KBM-7 (cell line): ENCODE measurements at regions not wholly inside any gene's neighbourhood (a gene's known extent, or its start where the extent isn't known, plus 50 kb on each side); places are given as distances from the start of the nearest gene placed in this dataset.
A peak's percentile ranks its signal among the peaks of the same experiment; 100 is the strongest.

ENCODE experiments used
- DNase-seq: peaks from one replicate; pipeline ENCODE4 v3.0.0-alpha.2; 2015
- in situ Hi-C: fragments of 300-500 bp; cut with MboI; formaldehyde crosslinking; loops from 2 replicates; pipeline ENCODE4 v1.14.3; 2020; ENCODE audit warnings: low sequenced_read_pairs, low pct_unique_long_range_greater_than_20kb, mixed read lengths

- in situ Hi-C loops = no loop called here
- DNase-seq = no peak
Observed at GRCh38 chr5:67537439-67538148, 341.0 kb upstream of the CD180 start.

- in situ Hi-C loops = no loop called here
Observed at GRCh38 chr5:67536866-67537265, 340.3 kb upstream of the CD180 start.

GRCh38 chr5:67530609-67531255 lies 334.1 kb upstream of the CD180 start:
- DNase-seq = no peak
- in situ Hi-C loops = no loop called here

More at GRCh38 chr5:67536866-67537265, 340.3 kb upstream of the CD180 start:
- no peak for DNase-seq

GRCh38 chr5:67528953-67529352 lies 332.4 kb upstream of the CD180 start:
- DNase-seq = peak; percentile 10
- in situ Hi-C loops = no loop called here

- DNase-seq = no peak
- in situ Hi-C loops = no loop called here
Observed at GRCh38 chr5:67526793-67527192, 330.2 kb upstream of the CD180 start.

- in situ Hi-C loops = no loop called here
- DNase-seq = no peak
Observed at GRCh38 chr5:67520161-67520908, 323.7 kb upstream of the CD180 start.

GRCh38 chr5:67518227-67518626 lies 321.6 kb upstream of the CD180 start:
- DNase-seq = no peak
- in situ Hi-C loops = no loop called here

GRCh38 chr5:67516948-67517565 lies 320.5 kb upstream of the CD180 start:
- in situ Hi-C loops = no loop called here

GRCh38 chr5:67515762-67516161 lies 319.2 kb upstream of the CD180 start:
- DNase-seq = no peak
- in situ Hi-C loops = no loop called here

More at GRCh38 chr5:67516948-67517565, 320.5 kb upstream of the CD180 start:
- DNase-seq = no peak

GRCh38 chr5:67515020-67515689 lies 318.6 kb upstream of the CD180 start:
- DNase-seq = no peak
- in situ Hi-C loops = no loop called here

- DNase-seq = no peak
- in situ Hi-C loops = no loop called here
Observed at GRCh38 chr5:67512758-67513157, 316.2 kb upstream of the CD180 start.

- DNase-seq = no peak
- in situ Hi-C loops = no loop called here
Observed at GRCh38 chr5:67511911-67512310, 315.3 kb upstream of the CD180 start.

- in situ Hi-C loops = no loop called here
- no peak for DNase-seq
Observed at GRCh38 chr5:67510204-67510603, 313.6 kb upstream of the CD180 start.

GRCh38 chr5:67509402-67510186 lies 313.0 kb upstream of the CD180 start:
- in situ Hi-C loops = no loop called here
- DNase-seq = no peak

GRCh38 chr5:67506241-67506640 lies 309.6 kb upstream of the CD180 start:
- in situ Hi-C loops = no loop called here
- DNase-seq = no peak

GRCh38 chr5:67502951-67503350 lies 306.4 kb upstream of the CD180 start:
- in situ Hi-C loops = no loop called here
- no peak for DNase-seq

GRCh38 chr5:67496051-67496450 lies 299.5 kb upstream of the CD180 start:
- no peak for DNase-seq
- in situ Hi-C loops = no loop called here

- DNase-seq = no peak
- in situ Hi-C loops = no loop called here
Observed at GRCh38 chr5:67495072-67495471, 298.5 kb upstream of the CD180 start.
